HT-29 (cell line): ENCODE measurements at regions not wholly inside any gene's neighbourhood (a gene's known extent, or its start where the extent isn't known, plus 50 kb on each side); places are given as distances from the start of the nearest gene placed in this dataset.
"Not testable (repeated sequence)": the region's sequence is repeated elsewhere in the genome, so short reads cannot be mapped to it uniquely, and the experiment has no call there.

Source experiments
- DNase-seq: peaks from one replicate; pipeline ENCODE4 v3.0.0-alpha.2; 2015; ENCODE audit warnings: low spot score

GRCh38 chr15:66864871-66865281, 162.8 kb downstream of the SMAD6 start:
- DNase-seq = no peak

- DNase-seq = no peak
Measured at GRCh38 chr15:66865622-66866611, 163.9 kb downstream of the SMAD6 start.

GRCh38 chr15:66866656-66867055, 164.6 kb downstream of the SMAD6 start:
- no peak for DNase-seq

GRCh38 chr15:66868918-66869317, 166.9 kb downstream of the SMAD6 start:
- DNase-seq = no peak

- no peak for DNase-seq
Measured at GRCh38 chr15:66870880-66871388, 168.9 kb downstream of the SMAD6 start.

GRCh38 chr15:66872405-66872804, 170.4 kb downstream of the SMAD6 start:
- DNase-seq = no peak

- not testable (repeated sequence) for DNase-seq
Measured at GRCh38 chr15:66873331-66873730, 171.3 kb downstream of the SMAD6 start.

GRCh38 chr15:66873856-66874255, 171.8 kb downstream of the SMAD6 start:
- DNase-seq = no peak

GRCh38 chr15:66875588-66876420, 173.8 kb downstream of the SMAD6 start:
- DNase-seq = no peak

GRCh38 chr15:66876421-66876730, 174.3 kb downstream of the SMAD6 start:
- DNase-seq = no peak

- DNase-seq = no peak
Measured at GRCh38 chr15:66876731-66877476, 174.9 kb downstream of the SMAD6 start.

- DNase-seq = no peak
Measured at GRCh38 chr15:66877477-66878271, 175.6 kb downstream of the SMAD6 start.

GRCh38 chr15:66878761-66879160, 176.7 kb downstream of the SMAD6 start:
- DNase-seq = no peak

GRCh38 chr15:66879531-66880368, 177.7 kb downstream of the SMAD6 start:
- no peak for DNase-seq

GRCh38 chr15:66880380-66881155, 178.5 kb downstream of the SMAD6 start:
- DNase-seq = no peak

GRCh38 chr15:66881173-66881905, 179.3 kb downstream of the SMAD6 start:
- no peak for DNase-seq

- no peak for DNase-seq
Measured at GRCh38 chr15:66882251-66883020, 180.4 kb downstream of the SMAD6 start.
